HG02763 (cell line): ENCODE measurements at regions not wholly inside any gene's neighbourhood (a gene's known extent, or its start where the extent isn't known, plus 50 kb on each side); places are given as distances from the start of the nearest gene placed in this dataset.
A peak's percentile ranks its signal among the peaks of the same experiment; 100 is the strongest.

Experiments
- ATAC-seq: cut with Tn5 transposase; IDR thresholded peaks from one replicate; pipeline ENCODE4 v1.9.1; 2021; ENCODE audit warnings: mild to moderate bottlenecking, moderate library complexity; ENCODE audit not compliant: unreplicated experiment

DNA sequence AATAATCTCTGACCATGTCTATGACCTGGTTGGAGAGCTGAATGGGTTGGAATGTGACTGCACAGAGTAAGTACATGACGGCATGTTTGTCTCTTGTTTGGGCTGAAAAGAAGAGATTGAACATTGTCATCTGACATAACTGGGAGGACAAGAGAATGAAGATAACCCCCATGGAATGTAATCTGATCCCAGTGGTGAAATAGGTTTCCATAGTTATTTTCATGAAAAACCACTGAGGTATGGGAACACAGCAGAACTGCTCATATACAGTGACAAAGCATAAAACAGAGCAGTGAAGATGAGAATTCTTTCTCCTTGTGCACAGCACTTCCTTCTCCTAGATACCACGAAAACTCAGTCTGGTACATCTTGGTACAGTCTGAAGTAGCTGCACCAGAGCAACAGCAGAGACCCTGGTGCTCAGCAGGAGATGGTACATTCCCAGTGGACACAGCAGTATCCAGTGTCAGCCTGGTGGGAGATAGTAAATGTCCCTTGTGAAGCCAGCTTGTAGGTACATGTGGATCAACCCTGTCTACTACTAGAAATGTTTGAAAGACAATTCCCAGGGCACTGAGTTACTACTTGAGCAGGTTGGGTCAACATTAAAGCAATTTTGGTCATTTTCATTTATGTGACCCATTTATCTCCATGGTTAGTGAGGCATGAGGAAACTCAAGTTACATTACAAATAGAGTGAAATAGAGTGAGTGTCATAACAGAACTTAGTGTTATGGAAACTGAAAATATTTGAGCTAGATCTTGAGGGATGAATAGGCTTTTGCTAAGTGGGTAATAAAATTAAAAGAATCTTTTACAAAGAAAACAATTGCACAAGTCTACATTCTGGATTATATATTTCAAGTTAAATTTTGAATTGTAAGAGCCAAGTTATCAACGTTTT is 178.3 kb downstream of the SUCNR1 start:
- no peak for ATAC-seq

- no peak for ATAC-seq
Measured at GRCh38 chr3:152053866-152054265, 180.4 kb downstream of the SUCNR1 start.

DNA sequence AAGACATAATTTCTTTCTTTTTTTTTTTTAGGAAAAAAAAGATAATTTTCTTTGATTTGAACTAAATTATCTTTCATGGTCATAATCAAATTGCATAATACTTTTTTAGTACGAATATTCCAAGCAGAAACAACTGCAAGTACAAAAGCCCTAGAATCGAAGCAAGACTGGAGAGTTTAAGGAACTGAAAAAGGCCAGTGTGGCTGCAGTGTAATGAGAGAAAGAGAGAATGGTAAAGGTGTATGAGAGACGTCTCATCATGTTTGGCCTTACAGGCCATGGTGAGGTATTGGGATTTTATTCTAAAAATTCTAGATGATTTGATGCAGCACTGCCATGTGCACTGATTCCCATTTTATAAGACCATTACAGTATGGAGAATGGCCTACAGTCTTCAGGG is 180.9 kb downstream of the SUCNR1 start:
- peak; percentile 61 for ATAC-seq

GRCh38 chr3:152056073-152056472 is 182.6 kb downstream of the SUCNR1 start:
- ATAC-seq = no peak

GRCh38 chr3:152056481-152056880 is 183.0 kb downstream of the SUCNR1 start:
- no peak for ATAC-seq

DNA sequence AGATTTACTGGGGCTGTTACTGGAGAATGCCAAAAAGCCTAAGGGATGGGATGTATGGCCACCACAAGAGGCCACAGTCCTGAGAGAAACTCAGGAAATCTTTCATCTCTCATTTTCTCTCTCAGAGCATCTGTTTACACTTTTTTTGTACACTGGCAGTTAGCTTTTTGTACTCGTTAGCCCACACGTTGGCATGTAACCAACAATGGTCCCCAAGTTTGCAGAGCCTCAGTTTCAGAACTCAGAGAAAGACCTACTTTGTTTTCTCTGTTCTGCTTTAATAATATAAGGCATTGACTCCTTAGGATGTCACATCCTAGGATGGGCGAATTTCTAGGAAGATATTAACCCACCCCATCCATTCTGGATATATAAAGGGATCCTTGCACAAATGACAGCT is 183.5 kb downstream of the SUCNR1 start:
- no peak for ATAC-seq

DNA sequence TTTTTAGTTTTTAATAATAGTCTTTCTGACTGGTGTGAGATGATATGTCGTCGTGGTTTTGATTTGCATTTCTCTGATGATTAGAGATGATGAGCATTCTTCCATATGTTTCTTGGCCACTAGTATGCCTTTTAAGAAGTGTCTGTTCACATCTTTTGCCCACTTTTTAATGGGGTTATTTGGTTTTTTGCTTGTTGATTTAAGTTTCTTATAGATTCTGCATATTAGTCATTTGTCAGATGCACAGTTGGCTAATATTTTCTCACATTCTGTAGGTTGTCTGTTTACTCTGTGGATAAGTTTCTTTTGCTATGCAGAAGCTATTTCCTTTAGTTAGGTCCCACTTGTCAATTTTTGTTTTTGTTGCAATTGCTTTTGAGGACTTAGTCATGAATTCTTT is 185.4 kb downstream of the SUCNR1 start:
- ATAC-seq = no peak

GRCh38 chr3:152060701-152061100 is 187.3 kb downstream of the SUCNR1 start:
- ATAC-seq = no peak

DNA sequence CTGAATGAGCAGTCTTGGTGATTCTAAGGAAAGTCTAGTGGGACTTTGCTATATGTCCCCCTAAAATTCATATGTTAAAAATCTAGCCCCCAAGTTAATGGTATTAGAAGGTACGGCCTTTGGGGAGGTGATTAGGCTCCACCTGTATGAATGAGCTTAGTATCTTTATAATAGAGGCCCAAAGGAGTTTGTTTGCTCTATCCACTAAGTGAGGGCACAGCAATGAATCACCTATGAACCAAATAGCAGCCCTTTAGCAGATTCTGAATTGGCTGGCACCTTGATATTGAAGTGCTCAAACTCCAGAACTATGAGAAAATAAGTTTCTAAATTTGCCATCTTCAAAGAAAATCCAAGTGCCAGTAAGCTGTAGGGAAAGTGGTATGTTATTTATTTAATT is 187.9 kb downstream of the SUCNR1 start:
- no peak for ATAC-seq

- ATAC-seq = no peak
Measured at GRCh38 chr3:152069871-152070270, 196.4 kb downstream of the SUCNR1 start.

- no peak for ATAC-seq
Measured at GRCh38 chr3:152071315-152071714, 197.4 kb upstream of the MBNL1 start.

DNA sequence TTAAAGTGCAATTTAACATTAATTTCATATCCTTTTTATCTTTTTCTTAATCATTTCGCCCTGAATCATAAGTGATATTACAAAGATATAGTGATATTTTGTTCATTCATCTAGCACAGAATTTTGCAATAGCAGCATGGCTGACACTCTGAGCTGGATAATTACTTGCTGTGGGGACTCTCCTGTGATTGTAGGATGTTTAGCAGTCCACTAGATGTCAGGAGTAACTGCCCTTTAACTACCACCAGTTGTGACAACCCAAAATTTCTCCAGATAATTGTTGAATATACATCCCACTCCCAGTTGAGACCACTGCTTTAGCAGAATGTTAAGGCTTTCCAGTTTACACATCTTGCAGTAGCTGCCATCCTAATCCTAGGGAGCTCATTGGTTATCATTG is 196.8 kb upstream of the MBNL1 start:
- no peak for ATAC-seq

DNA sequence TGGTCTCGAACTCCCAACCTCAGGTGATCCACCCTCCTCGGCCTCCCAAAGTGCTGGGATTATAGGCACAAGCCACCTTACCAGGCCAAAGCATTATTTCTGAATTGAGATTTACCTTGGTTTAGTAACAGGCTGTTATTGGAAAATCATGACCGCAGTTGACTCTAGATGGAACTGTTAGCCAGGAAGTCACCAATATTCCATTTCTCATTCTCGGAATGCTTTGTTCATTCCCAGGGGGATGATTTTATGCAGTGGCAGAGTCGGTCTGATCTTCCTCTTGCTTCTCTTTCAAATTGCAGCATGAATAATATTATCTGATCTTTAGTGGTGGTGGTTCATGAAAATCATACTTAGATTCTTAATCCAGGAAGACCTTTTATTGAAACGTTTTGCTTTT is 195.5 kb upstream of the MBNL1 start:
- ATAC-seq = no peak

GRCh38 chr3:152076148-152076547 is 192.6 kb upstream of the MBNL1 start:
- no peak for ATAC-seq

- no peak for ATAC-seq
Measured at GRCh38 chr3:152079980-152080379, 188.7 kb upstream of the MBNL1 start.

- ATAC-seq = no peak
Measured at GRCh38 chr3:152083135-152083534, 185.6 kb upstream of the MBNL1 start.

DNA sequence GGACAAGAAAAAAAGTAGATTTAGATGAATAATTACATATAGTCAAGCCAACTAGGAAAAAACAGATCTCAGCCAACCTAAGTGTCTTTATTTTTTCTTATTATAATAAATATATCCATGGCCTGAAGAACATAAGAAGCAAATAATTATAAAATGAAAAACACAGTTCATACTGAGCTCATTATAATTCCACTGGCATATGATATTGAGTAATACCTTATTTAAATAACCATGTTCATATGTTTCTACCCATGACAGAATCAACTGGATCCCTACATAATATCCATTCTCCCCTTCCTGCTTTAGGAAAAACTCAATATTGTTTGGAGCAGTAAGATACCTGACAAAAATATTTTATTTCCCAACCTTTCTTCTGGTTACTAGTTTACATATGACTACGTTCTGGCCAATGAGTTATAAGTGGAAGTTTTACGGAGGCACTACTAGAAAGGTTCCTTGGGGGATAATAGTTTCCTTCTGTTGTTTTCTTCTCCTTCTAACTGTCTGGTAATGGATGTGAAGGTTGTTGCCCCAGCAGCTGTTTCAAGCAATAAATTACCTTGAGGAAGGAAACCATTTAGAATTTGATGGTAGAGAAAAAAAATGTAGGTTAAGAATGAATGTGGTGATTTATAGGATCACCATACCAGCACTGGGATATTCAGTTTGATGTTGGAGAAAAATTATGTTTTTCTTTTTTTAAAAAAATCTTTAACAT is 184.1 kb upstream of the MBNL1 start:
- ATAC-seq = no peak

DNA sequence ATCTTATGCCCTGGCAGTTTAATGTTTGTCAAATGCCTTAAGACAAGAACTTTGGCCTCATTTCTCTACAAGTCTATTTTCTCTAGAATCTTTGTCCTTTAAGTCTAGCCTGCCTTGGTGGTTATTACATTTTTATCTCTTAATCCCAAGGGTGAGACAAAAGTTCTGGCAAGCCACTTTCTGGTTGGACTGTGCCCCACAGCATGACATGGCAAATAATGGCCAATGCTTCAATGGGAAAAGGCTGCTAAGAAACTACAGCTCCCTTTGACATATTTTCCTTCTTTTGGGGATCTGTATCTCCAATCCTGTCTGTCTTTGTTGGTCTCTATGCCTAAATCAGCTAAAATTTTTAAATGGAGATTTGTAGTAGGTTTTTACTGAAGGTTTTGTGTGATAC is 181.6 kb upstream of the MBNL1 start:
- ATAC-seq = no peak

GRCh38 chr3:152089528-152089927 is 179.2 kb upstream of the MBNL1 start:
- ATAC-seq = no peak

GRCh38 chr3:152091725-152092124 is 177.0 kb upstream of the MBNL1 start:
- no peak for ATAC-seq

DNA sequence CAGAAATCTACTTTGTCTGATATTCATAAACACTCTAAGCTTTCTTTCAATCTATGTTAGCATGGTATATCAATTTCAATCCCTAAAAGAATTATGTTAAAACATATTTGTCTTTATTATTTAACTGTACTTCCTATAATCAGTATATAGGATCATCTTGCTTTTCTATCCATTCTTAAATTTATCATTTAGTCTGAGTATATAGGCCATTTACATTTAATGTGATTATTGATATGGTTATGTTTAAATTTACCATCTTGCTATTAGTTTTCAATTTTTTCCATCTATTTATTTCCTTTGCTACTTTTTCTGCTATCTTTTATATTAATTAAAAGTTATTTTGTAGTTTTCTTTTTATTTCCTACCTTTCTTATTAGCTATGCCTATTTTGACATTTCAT is 174.8 kb upstream of the MBNL1 start:
- ATAC-seq = no peak

DNA sequence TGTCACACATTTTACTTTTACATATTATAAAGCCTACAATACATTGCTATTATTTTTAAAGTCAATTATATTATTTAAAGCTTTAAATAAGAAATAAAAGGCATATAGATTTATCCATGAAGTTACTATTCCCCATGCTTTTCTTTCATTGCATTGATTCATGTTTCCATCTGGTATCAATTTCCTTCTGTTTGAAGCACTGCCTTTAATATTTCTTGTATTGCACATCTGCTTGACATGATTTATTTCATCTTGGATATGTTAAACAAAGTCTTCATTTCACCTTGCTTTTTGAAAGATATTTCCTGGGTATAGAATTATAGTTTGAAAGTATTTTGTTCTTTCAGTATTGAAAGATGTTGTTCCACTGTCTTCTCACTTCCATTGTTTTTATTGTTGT is 174.3 kb upstream of the MBNL1 start:
- ATAC-seq = no peak
